ENCODE measurements at regions not wholly inside any gene's neighbourhood (a gene's known extent, or its start where the extent isn't known, plus 50 kb on each side); places are given as distances from the start of the nearest gene placed in this dataset.

DNA sequence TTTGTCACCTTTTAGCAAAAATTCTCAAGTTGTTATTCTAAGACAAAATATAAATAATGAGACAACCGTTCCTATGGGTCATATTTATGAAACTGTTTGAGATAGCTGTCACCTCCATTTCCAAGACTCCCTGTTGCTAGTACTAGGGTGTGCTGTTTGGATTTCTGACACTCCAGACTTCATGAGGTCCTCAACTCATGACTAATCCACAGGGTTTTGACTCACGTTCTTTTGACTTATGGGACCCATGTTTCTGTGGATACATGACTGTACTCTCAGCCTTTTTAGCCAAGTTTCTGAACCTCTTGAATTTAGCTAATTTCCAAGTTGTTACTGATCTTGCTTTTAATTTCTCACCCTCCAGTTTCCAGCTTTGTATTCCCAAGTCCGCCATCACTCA, 178.7 kb upstream of the FAM98A start:
- H2BK12ac ChIP-seq (ENCODE audit: low read depth, low read length) = no peak overlapping the region
- H4K5ac ChIP-seq (ENCODE audit: insufficient read length, low read depth, low read length) = no peak overlapping the region
- H3K27ac ChIP-seq (ENCODE audit: low read depth, low read length) = no peak overlapping the region
- FAIRE-seq = no peak
- H3K9me3 ChIP-seq (ENCODE audit: insufficient read depth in 2 of 2, low read depth in 1 of 2, low read length in 1 of 2) = peaks cover 3 to 8% of the 10 kb centered on the region in 2 experiments; a peak in 2 of 4 replicates
- POLR2A ChIA-PET (ENCODE audit: partially characterized antibody) = no interaction called here
- H4K91ac ChIP-seq (replicated peaks; ENCODE audit: insufficient read length, low read length) = no peak overlapping the region
- no peak overlapping the region for H2BK5ac ChIP-seq (ENCODE audit: low read depth, low read length)
- no peaks in the 10 kb centered on the region for H3K27me3 ChIP-seq (replicated peaks in 1 of 4; ENCODE audit: control insufficient read depth in 3 of 4, extremely low read depth in 1 of 4, insufficient read depth in 3 of 4, low read length in 3 of 4)
- H3K4me1 ChIP-seq (replicated peaks in 1 of 4; ENCODE audit: control insufficient read depth in 3 of 4, insufficient read depth in 4 of 4, low read length in 3 of 4) = no peaks in the 10 kb centered on the region
- no peak overlapping the region for H2BK20ac ChIP-seq (ENCODE audit: low read length)
- no peak for DNase-seq (ENCODE audit: low read depth in 1 of 2, low spot score in 2 of 2)
- no peak for TF ChIP-seq BCL11A (IDR thresholded peaks at IDR 0.05; ENCODE audit: low read depth in 2 of 2, low read length in 2 of 2)
- no peak for TF ChIP-seq TCF12 (IDR thresholded peaks at IDR 0.05; ENCODE audit: low read depth, low read length)
- no peak for TF ChIP-seq BACH1 (IDR thresholded peaks at IDR 0.05; ENCODE audit: low read length)
- TF ChIP-seq POLR2A (IDR thresholded peaks at IDR 0.05; ENCODE audit: control extremely low read depth in 1 of 2, low read depth in 2 of 2, low read length in 2 of 2) = no peak
- TF ChIP-seq, protein P1, sequence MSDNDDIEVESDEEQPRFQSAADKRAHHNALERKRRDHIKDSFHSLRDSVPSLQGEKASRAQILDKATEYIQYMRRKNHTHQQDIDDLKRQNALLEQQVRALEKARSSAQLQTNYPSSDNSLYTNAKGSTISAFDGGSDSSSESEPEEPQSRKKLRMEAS (IDR thresholded peaks at IDR 0.05) = no peak
- TF ChIP-seq, protein P2, sequence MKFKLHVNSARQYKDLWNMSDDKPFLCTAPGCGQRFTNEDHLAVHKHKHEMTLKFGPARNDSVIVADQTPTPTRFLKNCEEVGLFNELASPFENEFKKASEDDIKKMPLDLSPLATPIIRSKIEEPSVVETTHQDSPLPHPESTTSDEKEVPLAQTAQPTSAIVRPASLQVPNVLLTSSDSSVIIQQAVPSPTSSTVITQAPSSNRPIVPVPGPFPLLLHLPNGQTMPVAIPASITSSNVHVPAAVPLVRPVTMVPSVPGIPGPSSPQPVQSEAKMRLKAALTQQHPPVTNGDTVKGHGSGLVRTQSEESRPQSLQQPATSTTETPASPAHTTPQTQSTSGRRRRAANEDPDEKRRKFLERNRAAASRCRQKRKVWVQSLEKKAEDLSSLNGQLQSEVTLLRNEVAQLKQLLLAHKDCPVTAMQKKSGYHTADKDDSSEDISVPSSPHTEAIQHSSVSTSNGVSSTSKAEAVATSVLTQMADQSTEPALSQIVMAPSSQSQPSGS (IDR thresholded peaks at IDR 0.05; ENCODE audit: low read length) = no peak
- TF ChIP-seq TAF1 (IDR thresholded peaks at IDR 0.05; ENCODE audit: low read depth, low read length) = no peak
- no peak for TF ChIP-seq RNF2 (IDR thresholded peaks at IDR 0.05; ENCODE audit: borderline replicate concordance, low read depth, low read length, missing control alignments, poor library complexity, severe bottlenecking)
- no peak for TF ChIP-seq KDM1A (IDR thresholded peaks at IDR 0.05; ENCODE audit: borderline replicate concordance, low read length)
- no peak for TF ChIP-seq HDAC6 (IDR thresholded peaks at IDR 0.05; ENCODE audit: low read depth, low read length)
- TF ChIP-seq SP2 (IDR thresholded peaks at IDR 0.05; ENCODE audit: low read length) = no peak
- no peak for TF ChIP-seq MAFK (IDR thresholded peaks at IDR 0.05; ENCODE audit: low read depth, low read length)
- no peak for TF ChIP-seq SP1 (IDR thresholded peaks at IDR 0.05; ENCODE audit: low read depth, low read length)
- TF ChIP-seq CHD1 (IDR thresholded peaks at IDR 0.05; ENCODE audit: low read depth, low read length) = no peak
- no peak overlapping the region for H3K14ac ChIP-seq (ENCODE audit: insufficient read length)
- no peak overlapping the region for H2BK120ac ChIP-seq (replicated peaks; ENCODE audit: low read depth, low read length)
- H3K79me2 ChIP-seq (ENCODE audit: control insufficient read depth in 1 of 2, insufficient read depth in 2 of 2, low read length in 2 of 2) = no peaks in the 10 kb centered on the region
- peaks cover 0 to 6% (median 0%) of the 10 kb centered on the region in 4 experiments; a peak in 1 of 8 replicates for H3K36me3 ChIP-seq (ENCODE audit: control insufficient read depth in 2 of 4, insufficient read depth in 4 of 4, low read length in 3 of 4)
- H2AFZ ChIP-seq (ENCODE audit: low read length) = no peak overlapping the region
- CTCF ChIA-PET (ENCODE audit: partially characterized antibody) = no interaction called here
- no peaks in the 10 kb centered on the region; the same call in 1 of the 2 replicates for H3K23me2 ChIP-seq (ENCODE audit: low read depth, low read length)
- H3K23ac ChIP-seq (ENCODE audit: insufficient read length) = no peak overlapping the region
- no peak overlapping the region for H4K8ac ChIP-seq (ENCODE audit: extremely low read depth, insufficient read depth, low read length)
- no peak overlapping the region for H3K9ac ChIP-seq (replicated peaks in 1 of 4; ENCODE audit: extremely low read depth in 1 of 4, low read depth in 3 of 4, low read length in 3 of 4)
- no peak overlapping the region for H3K4me3 ChIP-seq (ENCODE audit: extremely low read depth in 1 of 4, insufficient read depth in 2 of 4, low read depth in 3 of 4, low read length in 4 of 4)
- no peak overlapping the region for H2AK5ac ChIP-seq (ENCODE audit: low read depth, low read length)
- H3K4me2 ChIP-seq (ENCODE audit: insufficient read depth in 1 of 2, low read depth in 2 of 2, low read length in 2 of 2) = no peak overlapping the region
- H4K20me1 ChIP-seq (replicated peaks in 1 of 2; ENCODE audit: control insufficient read depth in 1 of 2, insufficient read depth in 2 of 2, low read length in 2 of 2) = no peaks in the 10 kb centered on the region
- no peak overlapping the region for H3K4ac ChIP-seq (replicated peaks; ENCODE audit: insufficient read length, low read depth, low read length)
- no peaks in the 10 kb centered on the region for H3K79me1 ChIP-seq (ENCODE audit: low read depth, low read length)
- H3K56ac ChIP-seq (replicated peaks; ENCODE audit: insufficient read length, low read depth, low read length) = no peak overlapping the region
- H3K18ac ChIP-seq (ENCODE audit: extremely low read depth, low read length) = no peak overlapping the region
- 88% methylated on average over 3 of the region's 3 CpGs; no CpG with 5 or more reads in 1 of the 2 experiments for WGBS, 2 experiments (ENCODE audit: extremely low coverage in 1 of 2, insufficient coverage in 1 of 2, insufficient read length in 1 of 2, insufficient replicate concordance in 2 of 2, low coverage in 1 of 2, low lambda C conversion rate in 2 of 2, missing lambda C conversion rate in 1 of 2)
- H2BK15ac ChIP-seq (ENCODE audit: low read length) = no peak overlapping the region

Measured in H1 (cell line).